ENCODE measurements at regions not wholly inside any gene's neighbourhood (a gene's known extent, or its start where the extent isn't known, plus 50 kb on each side); places are given as distances from the start of the nearest gene placed in this dataset.

DNA sequence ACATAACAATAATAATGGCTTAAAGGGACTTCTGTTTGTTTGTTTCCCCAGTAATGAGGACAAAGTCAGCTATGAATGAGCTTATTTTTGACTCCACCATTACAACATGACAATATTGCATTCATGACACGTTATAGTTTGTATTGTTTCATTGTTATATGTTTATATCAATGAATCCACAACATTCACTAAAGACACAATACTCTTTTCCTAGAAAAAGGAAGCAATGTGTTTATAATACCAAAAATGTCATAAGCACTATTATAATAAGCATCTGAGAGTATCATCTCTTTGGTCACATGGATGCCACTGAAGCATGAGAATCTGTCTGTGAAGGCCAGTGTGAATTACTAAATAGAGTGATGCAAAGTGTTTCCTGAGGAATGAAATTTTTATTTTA lies 1026.9 kb upstream of the C9orf72 start:
- TF ChIP-seq POLR2A (IDR thresholded peaks at IDR 0.05; ENCODE audit: low read length) (no peak), GATA1 (IDR thresholded peaks at IDR 0.05; ENCODE audit: low read depth, low read length) (no peak)

Measured in erythroblast (primary cell).